ENCODE measurements at regions not wholly inside any gene's neighbourhood (a gene's known extent, or its start where the extent isn't known, plus 50 kb on each side); places are given as distances from the start of the nearest gene placed in this dataset.
A peak's percentile ranks its signal among the peaks of the same experiment; 100 is the strongest.

DNA sequence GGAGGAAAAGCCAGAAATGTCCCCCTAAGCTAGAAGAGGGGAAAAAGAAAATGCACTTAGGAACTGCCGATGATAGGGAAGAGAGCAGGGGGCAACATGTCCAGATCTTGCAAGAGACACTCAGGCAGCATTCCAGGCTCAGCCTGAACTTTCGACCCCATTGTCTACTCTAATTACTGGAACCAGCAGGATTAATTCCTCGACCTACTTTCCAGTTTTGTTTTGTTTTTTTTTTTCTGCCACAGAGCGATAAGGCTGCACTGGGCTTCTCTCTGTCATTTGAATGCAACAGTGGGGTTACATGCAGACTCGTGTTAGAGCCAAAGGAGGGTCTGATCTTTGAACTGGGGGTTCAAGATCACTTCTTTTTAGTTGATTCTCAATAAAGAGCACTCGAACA, 68.7 kb upstream of the MED13L start:
- no peak for DNase-seq
- H3K27me3 ChIP-seq: no peaks in the 10 kb centered on the region
- intact Hi-C loops (cut with DNase I; ENCODE audit: low total_unique reads): no loop called here
- no peaks in the 10 kb centered on the region for H3K4me1 ChIP-seq
- TF ChIP-seq, protein P1, sequence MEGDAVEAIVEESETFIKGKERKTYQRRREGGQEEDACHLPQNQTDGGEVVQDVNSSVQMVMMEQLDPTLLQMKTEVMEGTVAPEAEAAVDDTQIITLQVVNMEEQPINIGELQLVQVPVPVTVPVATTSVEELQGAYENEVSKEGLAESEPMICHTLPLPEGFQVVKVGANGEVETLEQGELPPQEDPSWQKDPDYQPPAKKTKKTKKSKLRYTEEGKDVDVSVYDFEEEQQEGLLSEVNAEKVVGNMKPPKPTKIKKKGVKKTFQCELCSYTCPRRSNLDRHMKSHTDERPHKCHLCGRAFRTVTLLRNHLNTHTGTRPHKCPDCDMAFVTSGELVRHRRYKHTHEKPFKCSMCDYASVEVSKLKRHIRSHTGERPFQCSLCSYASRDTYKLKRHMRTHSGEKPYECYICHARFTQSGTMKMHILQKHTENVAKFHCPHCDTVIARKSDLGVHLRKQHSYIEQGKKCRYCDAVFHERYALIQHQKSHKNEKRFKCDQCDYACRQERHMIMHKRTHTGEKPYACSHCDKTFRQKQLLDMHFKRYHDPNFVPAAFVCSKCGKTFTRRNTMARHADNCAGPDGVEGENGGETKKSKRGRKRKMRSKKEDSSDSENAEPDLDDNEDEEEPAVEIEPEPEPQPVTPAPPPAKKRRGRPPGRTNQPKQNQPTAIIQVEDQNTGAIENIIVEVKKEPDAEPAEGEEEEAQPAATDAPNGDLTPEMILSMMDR (IDR thresholded peaks at IDR 0.05): no peak
- no peak for TF ChIP-seq POLR2A (IDR thresholded peaks at IDR 0.05)
- H3K9me3 ChIP-seq: no peaks in the 10 kb centered on the region
- H3K27ac ChIP-seq: no peak overlapping the region
- H3K4me3 ChIP-seq: no peak overlapping the region
- no peaks in the 10 kb centered on the region for H3K36me3 ChIP-seq

DNA sequence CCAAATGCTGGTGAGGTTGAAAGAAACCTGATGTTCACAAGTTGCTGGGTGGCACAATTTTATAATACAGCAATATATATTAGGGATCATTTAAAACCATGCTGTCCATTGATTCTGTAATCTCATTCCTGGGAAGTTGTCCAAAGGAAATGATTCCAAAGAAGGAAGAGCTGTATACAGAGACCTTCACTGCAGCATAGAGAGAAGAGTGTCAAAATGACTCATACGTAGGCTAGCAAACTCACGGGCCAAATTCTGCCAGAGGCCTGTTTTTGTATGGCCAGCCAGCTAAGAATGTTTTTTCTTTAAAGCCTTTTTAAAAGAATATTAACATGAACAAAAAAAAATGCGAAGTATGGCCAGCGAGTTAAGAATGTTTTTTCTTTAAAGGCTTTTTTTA, 69.2 kb upstream of the MED13L start:
- Histone ChIP-seq H3K27me3 (no peaks in the 10 kb centered on the region), H3K4me3 (no peak overlapping the region), H3K9me3 (no peaks in the 10 kb centered on the region), H3K27ac (peak overlapping the region; percentile 3 to 7), H3K36me3 (no peaks in the 10 kb centered on the region), H3K4me1 (no peaks in the 10 kb centered on the region)
- intact Hi-C loops (cut with DNase I; ENCODE audit: low total_unique reads): no loop called here
- no peak for DNase-seq
- TF ChIP-seq POLR2A (IDR thresholded peaks at IDR 0.05): no peak
- TF ChIP-seq, protein P1 (IDR thresholded peaks at IDR 0.05): no peak

DNA sequence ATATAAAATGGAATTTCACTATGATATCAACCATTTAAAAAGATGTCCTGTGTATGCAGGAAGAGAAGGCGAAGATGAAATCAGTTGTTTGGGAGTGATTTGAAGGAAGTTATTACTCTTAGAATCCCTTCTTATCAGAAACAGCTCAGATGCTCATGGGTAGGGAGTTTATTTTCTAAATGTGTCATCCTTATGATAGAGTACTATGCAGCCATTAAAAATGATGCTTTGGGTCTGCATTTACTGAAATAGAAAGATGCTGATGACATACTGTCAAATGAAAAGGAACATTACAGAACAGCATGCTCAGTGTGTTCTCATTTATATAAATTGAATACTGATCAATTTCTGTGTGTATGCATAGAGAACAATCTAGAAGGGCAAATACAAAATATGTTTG, 69.8 kb upstream of the MED13L start:
- Histone ChIP-seq H3K4me3 (no peak overlapping the region), H3K36me3 (no peaks in the 10 kb centered on the region), H3K4me1 (no peaks in the 10 kb centered on the region), H3K9me3 (no peaks in the 10 kb centered on the region), H3K27me3 (no peaks in the 10 kb centered on the region), H3K27ac (peak overlapping the region; percentile 3 to 7)
- TF ChIP-seq, protein P1 (IDR thresholded peaks at IDR 0.05): no peak
- TF ChIP-seq POLR2A (IDR thresholded peaks at IDR 0.05): no peak
- DNase-seq: no peak
- intact Hi-C loops (cut with DNase I; ENCODE audit: low total_unique reads): no loop called here

DNA sequence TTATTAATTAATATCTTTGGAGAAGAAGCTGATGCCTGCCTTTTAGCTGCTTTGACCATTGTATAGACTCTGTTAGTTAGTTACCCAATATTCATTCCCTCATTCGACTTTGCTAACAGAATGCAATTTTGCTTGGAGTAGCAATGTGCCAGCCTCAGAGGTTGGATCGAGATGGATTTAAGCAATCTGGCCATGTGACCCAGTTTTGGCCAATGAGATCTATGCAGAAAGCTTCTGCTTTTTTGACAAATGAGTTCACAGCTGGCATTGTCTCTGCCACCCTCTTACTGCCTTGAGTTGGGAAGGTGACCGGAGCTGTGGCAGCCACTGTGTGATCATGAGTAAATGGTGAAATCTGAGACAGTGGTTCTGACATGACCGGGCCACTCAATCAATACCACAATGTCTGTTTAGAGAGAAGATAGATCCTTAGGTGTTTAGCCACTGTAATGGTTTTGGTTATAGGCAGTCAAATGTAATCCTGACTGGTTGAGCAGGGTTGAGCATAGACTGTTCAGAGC, 74.9 kb upstream of the MED13L start:
- no peaks in the 10 kb centered on the region for H3K36me3 ChIP-seq

DNA sequence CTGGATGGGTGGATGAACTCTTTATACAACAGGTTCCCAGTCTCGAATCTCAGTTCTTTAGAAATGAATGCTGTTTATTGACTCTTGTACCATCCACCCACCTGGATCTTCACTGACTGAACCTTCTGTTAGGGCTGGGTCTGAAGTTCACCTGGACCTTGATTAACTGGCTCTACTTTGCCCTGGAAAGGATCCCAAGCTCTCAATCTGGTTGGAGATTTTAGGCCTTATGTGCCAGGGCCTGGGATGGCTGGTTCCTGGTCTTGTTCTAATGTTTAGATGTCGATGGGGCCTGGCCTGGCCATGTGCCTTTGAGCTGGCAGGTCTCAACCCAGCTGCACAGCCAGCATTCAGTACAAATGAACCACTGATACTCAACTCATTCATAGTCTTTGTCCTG, 76.5 kb upstream of the MED13L start:
- intact Hi-C loops (cut with DNase I; ENCODE audit: low total_unique reads): no loop called here

More for the DNA sequence above, 74.9 kb upstream of the MED13L start:
- Histone ChIP-seq H3K4me1 (no peaks in the 10 kb centered on the region), H3K4me3 (no peak overlapping the region), H3K27me3 (no peaks in the 10 kb centered on the region), H3K9me3 (no peaks in the 10 kb centered on the region), H3K27ac (no peak overlapping the region)
- DNase-seq: no peak
- intact Hi-C loops (cut with DNase I; ENCODE audit: low total_unique reads): no loop called here
- TF ChIP-seq, protein P1 (IDR thresholded peaks at IDR 0.05): no peak
- no peak for TF ChIP-seq POLR2A (IDR thresholded peaks at IDR 0.05)

More for the DNA sequence above, 76.5 kb upstream of the MED13L start:
- Histone ChIP-seq H3K36me3 (no peaks in the 10 kb centered on the region), H3K4me1 (no peaks in the 10 kb centered on the region), H3K27ac (no peak overlapping the region), H3K27me3 (no peaks in the 10 kb centered on the region), H3K9me3 (no peaks in the 10 kb centered on the region), H3K4me3 (no peak overlapping the region)
- TF ChIP-seq, protein P1 (IDR thresholded peaks at IDR 0.05): no peak
- TF ChIP-seq POLR2A (IDR thresholded peaks at IDR 0.05): no peak
- DNase-seq: no peak
